Mesodermal cell (in vitro differentiated cells): ENCODE measurements at regions not wholly inside any gene's neighbourhood (a gene's known extent, or its start where the extent isn't known, plus 50 kb on each side); places are given as distances from the start of the nearest gene placed in this dataset.

ENCODE experiments used
- H3K27ac ChIP-seq: 2 replicates; pipeline ENCODE4 v1.7.0; 2013; ENCODE audit warnings: mild to moderate bottlenecking, low read depth, low read length, moderate library complexity; ENCODE audit not compliant: severe bottlenecking
- H3K36me3 ChIP-seq: 2 replicates; pipeline ENCODE4 v1.7.1; 2013; ENCODE audit warnings: mild to moderate bottlenecking, low read length, moderate library complexity; ENCODE audit not compliant: control insufficient read depth, insufficient read depth
- H3K4me1 ChIP-seq: one replicate; pipeline ENCODE4 v1.7.1; 2013; ENCODE audit warnings: mild to moderate bottlenecking, low read length; ENCODE audit not compliant: insufficient read depth, control insufficient read depth, poor library complexity, severe bottlenecking
- H3K4me3 ChIP-seq: 2 replicates; pipeline ENCODE4 v1.7.0; 2013; ENCODE audit warnings: low read length, control low read depth, mild to moderate bottlenecking; ENCODE audit not compliant: insufficient read depth, poor library complexity, severe bottlenecking; ENCODE audit errors: extremely low read depth
- H3K9me3 ChIP-seq: 2 replicates; pipeline ENCODE4 v1.7.1; 2013; ENCODE audit warnings: mild to moderate bottlenecking, low read length, moderate library complexity; ENCODE audit not compliant: control insufficient read depth
- WGBS, 2 experiments: methylation state at CpG; one replicate each; pipeline ENCODE4 v1.1.5; 2013; ENCODE audit warnings: missing lambda C conversion rate in 2 of 2; ENCODE audit not compliant: insufficient coverage in 2 of 2; 5-methylcytosine and 5-hydroxymethylcytosine counted together

- Histone ChIP-seq H3K27ac (no peak overlapping the region), H3K36me3 (no peaks in the 10 kb centered on the region), H3K4me3 (no peak overlapping the region), H3K9me3 (no peaks in the 10 kb centered on the region), H3K4me1 (no peaks in the 10 kb centered on the region)
- no CpG with 5 or more reads among the region's 2 CpGs for WGBS, 2 experiments
These were observed 1044.4 kb downstream of the PLA2G4A start for GRCh38 chr1:187873126-187873525.

- no peak overlapping the region for H3K4me3 ChIP-seq
These were observed 1048.0 kb downstream of the PLA2G4A start for GRCh38 chr1:187876775-187877174.

GRCh38 chr1:187877220-187877619 lies 1048.5 kb downstream of the PLA2G4A start:
- Histone ChIP-seq H3K9me3 (no peaks in the 10 kb centered on the region), H3K4me1 (no peaks in the 10 kb centered on the region), H3K36me3 (no peaks in the 10 kb centered on the region), H3K4me3 (no peak overlapping the region), H3K27ac (no peak overlapping the region)
- WGBS, 2 experiments, result 80% methylated on average over 1 to 2 of the region's 5 CpGs

More at GRCh38 chr1:187876775-187877174, 1048.0 kb downstream of the PLA2G4A start:
- H3K27ac ChIP-seq, result no peak overlapping the region
- no peaks in the 10 kb centered on the region for H3K4me1 ChIP-seq
- no peaks in the 10 kb centered on the region for H3K9me3 ChIP-seq
- H3K36me3 ChIP-seq, result no peaks in the 10 kb centered on the region
- whole genome bisulfite sequencing, 2 experiments, result 80 to 86% methylated on average over 1 of the region's 2 CpGs

GRCh38 chr1:187878883-187879282 lies 1050.1 kb downstream of the PLA2G4A start:
- Histone ChIP-seq H3K9me3 (no peaks in the 10 kb centered on the region), H3K4me1 (no peaks in the 10 kb centered on the region), H3K36me3 (no peaks in the 10 kb centered on the region), H3K27ac (no peak overlapping the region), H3K4me3 (no peak overlapping the region)
- WGBS, 2 experiments, result 80 to 94% methylated on average over 5 to 6 of the region's 8 CpGs

- no peaks in the 10 kb centered on the region for H3K36me3 ChIP-seq
- no peaks in the 10 kb centered on the region for H3K4me1 ChIP-seq
- no peaks in the 10 kb centered on the region for H3K9me3 ChIP-seq
- no peak overlapping the region for H3K27ac ChIP-seq
- no peak overlapping the region for H3K4me3 ChIP-seq
- WGBS, 2 experiments, result 80 to 100% methylated on average over 1 of the region's 2 CpGs
These were observed 1054.6 kb downstream of the PLA2G4A start for GRCh38 chr1:187883356-187883755.

- H3K4me1 ChIP-seq, result no peaks in the 10 kb centered on the region
- 52 to 73% methylated on average over 2 to 3 of the region's 4 CpGs for WGBS, 2 experiments
- no peaks in the 10 kb centered on the region for H3K36me3 ChIP-seq
- no peaks in the 10 kb centered on the region for H3K9me3 ChIP-seq
- H3K4me3 ChIP-seq, result no peak overlapping the region
- peak overlapping the region; percentile 13 for H3K27ac ChIP-seq
These were observed 1063.4 kb downstream of the PLA2G4A start for GRCh38 chr1:187891993-187892682.

GRCh38 chr1:187892683-187893039 lies 1063.9 kb downstream of the PLA2G4A start:
- Histone ChIP-seq H3K27ac (peak overlapping the region; percentile 19), H3K4me1 (no peaks in the 10 kb centered on the region), H3K9me3 (no peaks in the 10 kb centered on the region), H3K36me3 (no peaks in the 10 kb centered on the region), H3K4me3 (no peak overlapping the region)

GRCh38 chr1:187893471-187893870 lies 1064.7 kb downstream of the PLA2G4A start:
- Histone ChIP-seq H3K9me3 (no peaks in the 10 kb centered on the region), H3K4me1 (no peaks in the 10 kb centered on the region), H3K36me3 (no peaks in the 10 kb centered on the region), H3K27ac (no peak overlapping the region), H3K4me3 (no peak overlapping the region)
- WGBS, 2 experiments, result 100% methylated on average over 1 of the region's 2 CpGs; no CpG with 5 or more reads in 1 of the 2 experiments

GRCh38 chr1:187894349-187894748 lies 1065.6 kb downstream of the PLA2G4A start:
- H3K4me1 ChIP-seq, result no peaks in the 10 kb centered on the region
- H3K9me3 ChIP-seq, result no peaks in the 10 kb centered on the region
- H3K27ac ChIP-seq, result no peak overlapping the region
- WGBS, 2 experiments, result 88% methylated on average over 2 of the region's 3 CpGs; no CpG with 5 or more reads in 1 of the 2 experiments
- no peaks in the 10 kb centered on the region for H3K36me3 ChIP-seq
- H3K4me3 ChIP-seq, result no peak overlapping the region

- H3K9me3 ChIP-seq, result no peaks in the 10 kb centered on the region
- no peak overlapping the region for H3K27ac ChIP-seq
- H3K4me1 ChIP-seq, result no peaks in the 10 kb centered on the region
- WGBS, 2 experiments, result no CpG with 5 or more reads among the region's 1 CpG
- H3K36me3 ChIP-seq, result no peaks in the 10 kb centered on the region
- no peak overlapping the region for H3K4me3 ChIP-seq
These were observed 1074.5 kb downstream of the PLA2G4A start for GRCh38 chr1:187903223-187903622.

GRCh38 chr1:187909382-187909781 lies 1080.6 kb downstream of the PLA2G4A start:
- Histone ChIP-seq H3K9me3 (no peaks in the 10 kb centered on the region), H3K4me3 (no peak overlapping the region), H3K36me3 (no peaks in the 10 kb centered on the region), H3K27ac (no peak overlapping the region), H3K4me1 (no peaks in the 10 kb centered on the region)
- WGBS, 2 experiments, result 77 to 91% methylated on average over 3 of the region's 3 CpGs
